HG03025 (cell line): ENCODE measurements at regions not wholly inside any gene's neighbourhood (a gene's known extent, or its start where the extent isn't known, plus 50 kb on each side); places are given as distances from the start of the nearest gene placed in this dataset.
"Not testable (repeated sequence)": the region's sequence is repeated elsewhere in the genome, so short reads cannot be mapped to it uniquely, and the experiment has no call there.

Source experiments
- ATAC-seq: cut with Tn5 transposase; IDR thresholded peaks from one replicate; pipeline ENCODE4 v1.9.1; 2021; ENCODE audit warnings: mild to moderate bottlenecking, moderate library complexity; ENCODE audit not compliant: unreplicated experiment, low FRiP score

GRCh38 chr6:156425359-156426020, 351.7 kb upstream of the ARID1B start:
- no peak for ATAC-seq

DNA sequence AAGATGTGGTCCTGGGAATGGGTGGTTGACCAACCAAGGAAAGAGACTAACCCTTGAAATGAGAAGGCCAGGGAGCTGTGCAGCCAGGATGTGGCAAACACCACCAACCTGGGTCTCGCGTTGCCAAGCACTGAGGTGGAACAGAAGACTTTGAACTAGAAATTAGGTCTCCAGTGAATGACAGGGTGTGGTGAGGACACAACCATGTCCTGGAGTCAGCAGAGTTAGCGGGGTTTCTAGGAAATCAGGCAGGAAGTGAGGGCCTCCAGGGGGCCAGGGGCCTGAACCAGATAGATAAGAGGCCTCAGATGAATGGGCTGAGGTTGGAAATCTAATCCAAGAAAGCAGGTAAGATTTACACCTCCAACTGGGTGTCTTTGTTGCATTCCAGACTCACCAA, 353.3 kb upstream of the ARID1B start:
- no peak for ATAC-seq

DNA sequence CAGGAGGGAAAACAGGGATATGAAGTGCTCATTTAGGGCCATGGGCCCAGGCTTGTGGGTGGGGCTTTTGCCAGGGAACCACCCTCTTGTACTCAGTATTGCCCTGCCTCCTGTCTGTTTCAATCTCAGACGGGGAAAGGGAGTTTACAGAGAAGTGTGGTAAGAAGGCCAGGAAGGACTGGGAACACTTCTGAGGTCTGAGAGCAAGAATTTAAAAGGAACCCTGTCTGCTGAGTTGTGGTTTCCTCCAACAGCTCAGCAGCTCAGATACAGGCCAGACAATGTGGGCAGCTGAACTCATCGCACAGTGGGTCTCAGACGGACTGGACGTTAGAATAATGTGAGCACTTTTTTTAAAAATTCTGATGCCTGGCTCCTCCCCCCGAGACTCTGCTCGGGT, 354.1 kb upstream of the ARID1B start:
- no peak for ATAC-seq

GRCh38 chr6:156421933-156422332, 355.2 kb upstream of the ARID1B start:
- ATAC-seq, result no peak

- ATAC-seq, result not testable (repeated sequence)
These were observed 355.9 kb upstream of the ARID1B start for GRCh38 chr6:156421301-156421700.

GRCh38 chr6:156420172-156420993, 356.8 kb upstream of the ARID1B start:
- no peak for ATAC-seq

- no peak for ATAC-seq
These were observed 357.6 kb upstream of the ARID1B start for GRCh38 chr6:156419594-156419993.

- ATAC-seq, result no peak
These were observed 358.9 kb upstream of the ARID1B start for GRCh38 chr6:156418253-156418652.

DNA sequence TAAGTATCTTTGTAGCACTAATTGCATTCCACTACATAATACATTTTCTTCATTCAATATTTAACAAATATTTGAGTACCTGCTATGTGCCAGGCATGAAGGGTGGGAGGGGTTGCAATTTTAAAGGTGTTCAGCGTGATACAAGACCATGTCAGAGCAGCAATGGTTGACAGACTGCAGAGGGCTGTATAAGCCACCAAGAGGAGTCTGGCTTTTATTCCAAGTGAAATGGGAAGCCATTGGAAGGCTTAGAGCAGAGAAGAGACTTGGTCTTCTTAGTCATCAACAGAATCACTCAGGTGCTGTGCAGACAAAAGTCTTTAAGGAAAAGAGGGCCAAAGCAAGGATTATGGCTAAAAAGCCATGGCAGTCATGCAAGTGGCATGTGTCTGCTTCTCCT, 360.8 kb upstream of the ARID1B start:
- ATAC-seq, result no peak

GRCh38 chr6:156413154-156413553, 364.0 kb upstream of the ARID1B start:
- ATAC-seq, result no peak

- ATAC-seq, result no peak
These were observed 366.5 kb upstream of the ARID1B start for GRCh38 chr6:156410649-156411048.

DNA sequence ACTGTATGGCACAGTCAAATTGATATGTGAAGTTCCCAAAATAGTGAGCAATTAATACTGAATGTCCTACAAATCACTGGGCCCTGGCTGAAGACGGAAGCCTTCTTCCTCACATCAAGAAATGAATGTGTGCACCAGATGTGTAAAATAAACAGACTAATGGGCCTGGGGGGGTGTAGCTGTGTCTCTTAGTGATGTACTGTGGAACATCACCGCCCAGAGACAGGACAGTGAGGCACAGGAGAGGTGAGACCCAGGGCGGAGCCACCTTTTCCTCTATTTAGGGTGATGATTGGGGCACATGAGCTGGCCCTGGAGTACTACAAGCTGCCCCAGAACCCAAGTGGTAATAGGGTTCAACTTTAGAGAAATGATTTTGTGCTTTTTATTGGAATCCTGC, 368.5 kb upstream of the ARID1B start:
- ATAC-seq, result no peak

GRCh38 chr6:156407334-156407733, 369.8 kb upstream of the ARID1B start:
- ATAC-seq, result no peak

DNA sequence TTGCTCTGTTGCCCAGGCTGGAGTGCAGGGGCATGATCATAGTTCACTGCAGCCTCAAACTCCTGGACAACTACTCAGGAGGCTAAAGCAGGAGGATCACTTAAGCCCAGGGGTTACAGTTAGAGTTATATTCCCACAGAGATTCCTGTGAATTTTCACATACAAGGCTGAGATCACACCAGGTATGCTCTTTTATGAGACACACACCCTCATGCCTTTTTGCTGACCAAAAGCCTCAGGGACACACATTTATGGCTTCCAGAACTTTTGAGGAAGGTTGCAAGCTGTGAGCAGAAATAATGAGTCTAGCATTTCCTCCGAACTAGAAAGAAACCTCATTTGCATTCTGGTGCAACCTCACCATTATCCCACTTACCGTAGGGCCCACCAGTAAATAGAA, 370.5 kb upstream of the ARID1B start:
- no peak for ATAC-seq

- no peak for ATAC-seq
These were observed 371.1 kb upstream of the ARID1B start for GRCh38 chr6:156406099-156406498.

DNA sequence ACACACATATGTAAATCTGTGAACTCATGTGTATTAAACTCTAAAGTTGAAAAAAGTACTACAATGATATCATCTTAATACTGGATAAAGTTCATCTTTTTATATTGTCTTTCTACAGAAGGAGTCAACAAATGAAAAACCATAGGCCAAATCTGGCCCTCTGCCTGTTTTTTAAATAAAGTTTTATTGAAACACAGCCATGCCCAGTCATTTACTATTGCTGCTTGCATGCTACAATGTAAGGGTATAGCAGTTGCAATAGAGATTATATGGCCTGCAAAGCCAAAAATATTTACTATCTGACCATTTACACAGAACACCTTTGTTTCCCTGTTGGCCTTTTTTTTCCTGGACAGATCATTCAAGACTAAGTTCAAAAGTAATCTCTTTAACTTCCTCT, 374.6 kb upstream of the ARID1B start:
- no peak for ATAC-seq

GRCh38 chr6:156402227-156402626, 375.0 kb upstream of the ARID1B start:
- no peak for ATAC-seq

DNA sequence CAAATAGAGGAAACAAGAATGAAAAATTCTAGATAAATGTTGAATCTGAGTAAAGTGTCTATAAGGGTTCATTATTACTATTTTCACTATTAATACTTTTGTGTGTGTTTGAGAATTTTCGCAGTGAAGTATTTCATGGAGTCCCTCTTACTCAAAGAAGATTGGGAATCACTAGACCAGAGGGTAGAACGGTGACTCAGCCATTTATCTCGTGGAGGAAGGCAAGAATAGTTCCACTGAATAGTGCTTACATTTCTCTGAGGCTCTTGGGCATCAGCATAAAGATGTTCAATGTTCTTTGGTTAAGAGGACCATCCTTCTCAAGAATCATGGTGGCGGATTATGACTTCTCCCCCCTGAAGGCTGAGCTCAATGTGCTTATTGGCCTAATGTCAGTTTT, 376.7 kb upstream of the ARID1B start:
- no peak for ATAC-seq

- no peak for ATAC-seq
These were observed 378.2 kb upstream of the ARID1B start for GRCh38 chr6:156398966-156399365.

- no peak for ATAC-seq
These were observed 378.8 kb upstream of the ARID1B start for GRCh38 chr6:156398371-156398770.

DNA sequence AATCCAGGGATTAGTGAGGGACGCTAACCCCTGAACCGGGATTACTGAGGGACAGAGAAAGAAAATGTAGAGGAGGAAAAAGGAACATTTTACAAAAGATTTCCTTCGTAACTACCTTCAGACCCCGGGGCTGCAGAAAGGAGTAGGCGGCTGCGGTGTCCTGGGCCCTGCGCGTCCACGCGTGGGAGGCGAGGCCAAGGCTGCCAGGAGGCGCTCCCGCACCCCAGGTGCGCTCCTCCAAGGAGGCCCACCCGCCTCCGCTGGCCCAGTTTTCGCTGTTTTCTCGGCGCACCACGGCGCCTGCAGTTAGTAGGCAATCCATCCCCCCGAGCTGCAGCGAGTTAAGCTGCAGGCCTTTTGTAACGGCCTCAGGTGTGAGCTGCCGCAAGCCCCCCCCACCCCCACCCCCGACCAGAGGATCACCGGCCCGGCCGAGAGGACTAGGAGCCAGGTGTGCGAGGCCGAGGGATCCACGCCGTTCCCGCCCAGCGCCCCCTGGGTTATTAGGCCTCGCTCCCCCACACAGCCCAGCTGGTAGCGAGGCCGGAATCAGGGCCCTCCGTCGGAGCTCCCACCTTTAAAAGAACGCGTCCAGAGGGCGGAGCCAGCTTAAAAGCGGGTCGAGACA, 380.3 kb upstream of the ARID1B start:
- ATAC-seq, result no peak
